Activated CD4-positive, alpha-beta T cell treated with anti-CD3 and anti-CD28 coated beads for 4 hours (primary cell): ENCODE measurements at regions not wholly inside any gene's neighbourhood (a gene's known extent, or its start where the extent isn't known, plus 50 kb on each side); places are given as distances from the start of the nearest gene placed in this dataset.

Experiments
- DNase-seq, 2 donors: peaks; one replicate each; pipeline ENCODE4 v3.0.0-alpha.2; 2020

- no peak for DNase-seq
Observed at GRCh38 chr18:78558948-78559347, 420.7 kb upstream of the SALL3 start.

GRCh38 chr18:78559584-78559983 lies 420.0 kb upstream of the SALL3 start:
- DNase-seq: no peak

GRCh38 chr18:78561757-78562510 lies 417.7 kb upstream of the SALL3 start:
- no peak for DNase-seq

- DNase-seq: no peak
Observed at GRCh38 chr18:78562531-78562961, 417.1 kb upstream of the SALL3 start.

- no peak for DNase-seq
Observed at GRCh38 chr18:78563110-78563509, 416.5 kb upstream of the SALL3 start.

GRCh38 chr18:78564030-78564429 lies 415.6 kb upstream of the SALL3 start:
- DNase-seq: no peak

GRCh38 chr18:78564518-78564917 lies 415.1 kb upstream of the SALL3 start:
- no peak for DNase-seq

GRCh38 chr18:78565240-78565639 lies 414.4 kb upstream of the SALL3 start:
- no peak for DNase-seq

GRCh38 chr18:78566065-78566464 lies 413.6 kb upstream of the SALL3 start:
- no peak for DNase-seq

- no peak for DNase-seq
Observed at GRCh38 chr18:78566720-78567119, 412.9 kb upstream of the SALL3 start.

- DNase-seq: no peak
Observed at GRCh38 chr18:78571063-78571785, 408.4 kb upstream of the SALL3 start.

GRCh38 chr18:78571831-78572347 lies 407.7 kb upstream of the SALL3 start:
- DNase-seq: no peak

GRCh38 chr18:78573773-78574172 lies 405.8 kb upstream of the SALL3 start:
- DNase-seq: no peak

GRCh38 chr18:78576967-78577366 lies 402.7 kb upstream of the SALL3 start:
- DNase-seq: no peak

GRCh38 chr18:78579449-78579848 lies 400.2 kb upstream of the SALL3 start:
- DNase-seq: no peak

- no peak for DNase-seq
Observed at GRCh38 chr18:78579854-78580577, 399.6 kb upstream of the SALL3 start.

GRCh38 chr18:78580835-78581339 lies 398.7 kb upstream of the SALL3 start:
- no peak for DNase-seq

- DNase-seq: no peak
Observed at GRCh38 chr18:78582181-78582709, 397.4 kb upstream of the SALL3 start.

- DNase-seq: no peak
Observed at GRCh38 chr18:78582898-78583738, 396.5 kb upstream of the SALL3 start.

- no peak for DNase-seq
Observed at GRCh38 chr18:78583739-78584458, 395.7 kb upstream of the SALL3 start.

- no peak for DNase-seq
Observed at GRCh38 chr18:78584459-78585022, 395.1 kb upstream of the SALL3 start.
